ENCODE measurements at regions not wholly inside any gene's neighbourhood (a gene's known extent, or its start where the extent isn't known, plus 50 kb on each side); places are given as distances from the start of the nearest gene placed in this dataset.

DNA sequence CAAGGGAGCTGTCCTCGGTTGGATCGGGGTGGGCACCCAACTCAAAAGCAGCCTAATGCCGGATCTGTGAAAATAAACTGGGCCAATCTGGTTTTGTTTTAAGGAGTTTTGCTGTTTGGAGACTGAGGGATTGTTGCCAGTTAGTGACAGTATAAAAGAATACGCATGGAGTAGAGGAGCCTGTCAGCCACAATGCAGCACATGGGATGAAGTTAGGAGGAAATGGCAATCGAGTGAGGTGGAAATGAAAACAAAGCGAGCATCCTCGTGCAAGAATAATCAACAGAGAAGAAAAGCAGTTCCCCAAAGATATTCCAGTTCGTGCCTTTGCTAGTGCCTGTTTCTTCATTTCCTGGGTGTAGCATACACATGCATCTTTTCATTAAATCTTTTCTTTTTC, 108.4 kb upstream of the RORA start:
- TF ChIP-seq, protein P1, sequence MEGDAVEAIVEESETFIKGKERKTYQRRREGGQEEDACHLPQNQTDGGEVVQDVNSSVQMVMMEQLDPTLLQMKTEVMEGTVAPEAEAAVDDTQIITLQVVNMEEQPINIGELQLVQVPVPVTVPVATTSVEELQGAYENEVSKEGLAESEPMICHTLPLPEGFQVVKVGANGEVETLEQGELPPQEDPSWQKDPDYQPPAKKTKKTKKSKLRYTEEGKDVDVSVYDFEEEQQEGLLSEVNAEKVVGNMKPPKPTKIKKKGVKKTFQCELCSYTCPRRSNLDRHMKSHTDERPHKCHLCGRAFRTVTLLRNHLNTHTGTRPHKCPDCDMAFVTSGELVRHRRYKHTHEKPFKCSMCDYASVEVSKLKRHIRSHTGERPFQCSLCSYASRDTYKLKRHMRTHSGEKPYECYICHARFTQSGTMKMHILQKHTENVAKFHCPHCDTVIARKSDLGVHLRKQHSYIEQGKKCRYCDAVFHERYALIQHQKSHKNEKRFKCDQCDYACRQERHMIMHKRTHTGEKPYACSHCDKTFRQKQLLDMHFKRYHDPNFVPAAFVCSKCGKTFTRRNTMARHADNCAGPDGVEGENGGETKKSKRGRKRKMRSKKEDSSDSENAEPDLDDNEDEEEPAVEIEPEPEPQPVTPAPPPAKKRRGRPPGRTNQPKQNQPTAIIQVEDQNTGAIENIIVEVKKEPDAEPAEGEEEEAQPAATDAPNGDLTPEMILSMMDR (IDR thresholded peaks at IDR 0.05; ENCODE audit: poor library complexity, severe bottlenecking) = no peak
- TF ChIP-seq TAF1 (IDR thresholded peaks at IDR 0.05; ENCODE audit: low read depth) = no peak
- TF ChIP-seq POLR2AphosphoS5 (IDR thresholded peaks at IDR 0.05) = no peak
- TF ChIP-seq SMC3 (conservative IDR thresholded peaks at IDR 0.05; ENCODE audit: poor library complexity) = no peak
- TF ChIP-seq EZH2 (IDR thresholded peaks at IDR 0.05; ENCODE audit: borderline replicate concordance, insufficient read depth, low read length, poor library complexity, severe bottlenecking) = no peak

Measured in neural cell (in vitro differentiated cells).